HG03108 (cell line): ENCODE measurements at regions not wholly inside any gene's neighbourhood (a gene's known extent, or its start where the extent isn't known, plus 50 kb on each side); places are given as distances from the start of the nearest gene placed in this dataset.
"Not testable (repeated sequence)": the region's sequence is repeated elsewhere in the genome, so short reads cannot be mapped to it uniquely, and the experiment has no call there.

Experiments
- ATAC-seq: cut with Tn5 transposase; IDR thresholded peaks from one replicate; pipeline ENCODE4 v1.9.1; 2021; ENCODE audit warnings: moderate library complexity; ENCODE audit not compliant: unreplicated experiment

DNA sequence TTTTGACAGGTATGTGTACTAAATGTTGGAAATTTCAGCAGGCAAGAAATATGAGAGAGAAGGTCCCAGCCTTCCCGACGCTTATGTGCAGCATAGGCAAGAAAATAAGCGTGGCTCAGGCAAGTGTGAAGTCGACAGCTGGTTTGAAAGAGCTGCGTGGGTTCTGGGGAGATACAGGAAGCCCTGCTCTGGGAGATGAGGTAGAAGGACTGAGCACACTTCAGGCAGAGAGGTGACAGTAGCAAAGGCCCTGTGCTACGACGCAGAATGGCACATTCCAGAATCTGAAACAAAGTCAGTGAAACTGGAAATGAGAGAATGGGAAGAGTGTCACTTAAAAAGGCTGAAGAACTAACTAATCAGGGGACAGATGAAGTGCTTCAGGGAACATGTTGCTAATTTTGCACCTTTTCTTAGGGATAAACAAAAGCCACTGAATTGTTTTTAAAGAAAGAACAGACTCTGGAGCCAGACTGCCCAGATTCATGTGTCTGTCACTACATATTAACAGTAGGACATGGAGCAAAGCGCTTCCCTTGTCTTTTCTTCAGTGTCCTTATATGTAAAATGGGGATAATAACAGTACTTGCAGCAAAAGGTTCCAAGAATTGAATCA, 160.1 kb downstream of the SPRY2 start:
- no peak for ATAC-seq

DNA sequence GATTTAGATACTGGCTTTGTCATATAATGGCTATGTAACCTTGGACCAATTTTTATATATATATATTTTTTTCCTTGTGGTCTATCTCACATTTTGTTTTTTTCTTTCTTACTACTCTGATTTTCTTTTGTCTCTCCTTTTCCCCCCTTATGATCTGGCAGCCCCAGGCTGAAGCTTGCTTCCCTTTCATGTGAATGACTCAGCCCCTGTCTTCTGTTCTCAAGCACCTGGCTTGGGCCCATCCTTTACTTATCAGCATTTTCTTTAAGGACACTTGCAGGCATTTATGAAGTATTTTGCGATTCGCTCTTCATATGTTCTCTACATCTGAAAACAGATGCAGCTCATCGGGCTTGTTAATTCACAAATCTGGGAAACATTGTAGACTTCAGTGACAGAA, 163.6 kb downstream of the SPRY2 start:
- no peak for ATAC-seq

- no peak for ATAC-seq
These were observed 167.7 kb downstream of the SPRY2 start for GRCh38 chr13:80173224-80173623.

GRCh38 chr13:80171096-80171495, 169.8 kb downstream of the SPRY2 start:
- ATAC-seq, result no peak

GRCh38 chr13:80168089-80168850, 172.7 kb downstream of the SPRY2 start:
- ATAC-seq, result no peak

DNA sequence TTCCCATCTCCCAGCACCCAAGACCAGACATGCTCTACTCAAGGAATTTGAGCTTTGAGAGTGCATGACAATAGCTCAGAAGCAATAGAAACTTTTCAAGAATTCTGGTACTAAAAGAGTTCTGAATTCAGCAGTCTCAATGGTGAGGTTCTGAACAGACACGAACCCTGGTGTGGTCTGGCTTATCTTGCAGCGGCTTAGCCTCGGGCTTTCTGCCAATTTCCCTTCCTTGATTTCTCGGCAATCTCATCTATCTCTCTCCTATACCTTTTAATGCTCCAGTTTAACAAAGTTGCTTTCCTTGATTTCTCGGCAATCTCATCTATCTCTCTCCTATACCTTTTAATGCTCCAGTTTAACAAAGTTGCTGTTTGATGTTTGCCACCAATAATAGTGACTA, 174.6 kb downstream of the SPRY2 start:
- ATAC-seq, result no peak

GRCh38 chr13:80164462-80164861, 176.5 kb downstream of the SPRY2 start:
- ATAC-seq, result no peak

DNA sequence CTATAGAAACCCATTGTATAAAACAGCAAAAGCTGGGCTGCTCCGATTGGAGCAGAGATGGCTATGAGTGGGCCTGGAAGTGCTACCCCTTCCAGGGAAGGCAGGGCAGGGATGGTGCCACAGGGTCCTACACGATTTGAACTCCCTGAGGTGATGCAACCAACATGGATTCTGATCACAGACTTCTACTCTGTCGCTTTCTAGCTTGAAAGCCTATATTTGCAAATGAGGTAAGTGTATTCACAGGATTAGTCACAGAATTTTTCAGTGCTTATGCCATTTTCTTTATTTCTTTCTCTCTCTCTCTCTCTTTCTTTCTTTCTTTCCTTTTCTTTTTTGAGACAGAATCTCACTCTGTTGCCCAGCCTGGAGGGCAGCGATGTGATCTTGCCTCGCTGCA, 179.0 kb downstream of the SPRY2 start:
- ATAC-seq, result no peak

- no peak for ATAC-seq
These were observed 179.7 kb downstream of the SPRY2 start for GRCh38 chr13:80161219-80161618.

- no peak for ATAC-seq
These were observed 180.8 kb downstream of the SPRY2 start for GRCh38 chr13:80160110-80160509.

DNA sequence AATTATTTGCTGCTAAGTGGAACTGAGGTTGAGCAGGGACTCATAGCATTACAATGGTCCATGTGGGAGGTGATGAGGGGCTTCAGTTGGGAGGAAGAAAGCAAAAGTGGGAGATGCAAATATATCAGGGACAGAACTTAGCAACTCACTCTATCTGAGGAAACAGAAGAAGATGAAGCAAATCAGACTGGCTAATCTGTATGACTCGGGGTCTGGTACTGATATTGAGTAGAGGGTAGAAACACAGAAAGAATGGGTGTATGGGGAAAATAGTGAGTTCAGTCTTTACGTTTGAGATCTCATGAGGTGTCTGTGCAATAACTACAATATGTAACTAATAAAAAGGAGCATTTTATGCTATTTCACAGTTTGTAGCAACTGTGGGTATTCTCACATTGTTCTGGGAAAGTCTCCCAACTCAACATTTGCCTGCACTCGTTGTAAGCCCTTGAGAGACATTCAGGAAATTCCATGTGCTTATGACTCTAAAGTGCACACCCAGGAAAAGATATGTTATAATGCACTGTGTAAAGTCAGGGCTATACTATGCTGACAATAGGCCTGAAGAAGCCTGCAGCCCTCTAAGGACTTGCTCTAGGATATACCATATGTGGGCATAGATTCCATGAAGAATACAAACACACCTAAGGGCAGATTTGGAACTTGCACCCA, 183.5 kb downstream of the SPRY2 start:
- no peak for ATAC-seq

- ATAC-seq, result not testable (repeated sequence)
These were observed 188.8 kb downstream of the SPRY2 start for GRCh38 chr13:80152142-80152541.

DNA sequence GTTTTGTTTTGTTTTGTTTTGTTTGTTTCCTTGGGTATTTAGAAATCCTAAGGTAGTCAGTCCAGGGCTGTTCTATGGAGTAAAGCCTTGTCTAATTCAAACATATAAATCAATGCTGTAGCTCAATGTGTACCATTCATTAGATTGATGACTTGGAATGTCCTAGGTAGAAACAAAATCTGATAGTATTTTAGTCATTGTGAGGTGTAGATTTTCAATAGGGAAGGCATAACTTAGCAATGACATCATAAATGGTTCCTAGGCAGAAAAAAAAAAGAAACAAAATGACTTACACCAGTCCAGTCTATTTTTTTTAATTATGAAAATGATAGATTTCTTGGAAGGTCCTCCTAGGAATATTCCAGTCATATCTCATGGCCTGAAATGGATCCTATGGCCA, 189.9 kb downstream of the SPRY2 start:
- no peak for ATAC-seq

DNA sequence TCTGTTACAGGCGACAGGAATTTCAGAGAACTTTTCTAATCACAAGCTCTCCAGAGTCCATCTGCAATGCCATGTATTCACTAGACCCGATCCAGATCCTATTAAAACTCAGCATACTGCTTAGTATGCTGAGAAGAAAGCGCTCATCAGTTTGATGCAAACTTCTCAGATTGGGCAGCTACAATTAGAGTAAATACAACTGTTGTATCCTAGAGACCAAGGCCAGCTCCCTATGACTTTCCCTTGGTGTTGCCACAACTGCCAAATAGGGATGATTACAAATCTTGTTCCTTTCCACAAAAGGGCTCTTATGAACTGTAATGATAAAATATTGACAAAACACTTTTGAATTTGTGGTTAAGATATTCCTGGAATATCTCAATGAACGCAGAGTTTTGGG, 191.2 kb downstream of the SPRY2 start:
- ATAC-seq, result no peak

- ATAC-seq, result no peak
These were observed 195.7 kb downstream of the SPRY2 start for GRCh38 chr13:80145171-80145690.

DNA sequence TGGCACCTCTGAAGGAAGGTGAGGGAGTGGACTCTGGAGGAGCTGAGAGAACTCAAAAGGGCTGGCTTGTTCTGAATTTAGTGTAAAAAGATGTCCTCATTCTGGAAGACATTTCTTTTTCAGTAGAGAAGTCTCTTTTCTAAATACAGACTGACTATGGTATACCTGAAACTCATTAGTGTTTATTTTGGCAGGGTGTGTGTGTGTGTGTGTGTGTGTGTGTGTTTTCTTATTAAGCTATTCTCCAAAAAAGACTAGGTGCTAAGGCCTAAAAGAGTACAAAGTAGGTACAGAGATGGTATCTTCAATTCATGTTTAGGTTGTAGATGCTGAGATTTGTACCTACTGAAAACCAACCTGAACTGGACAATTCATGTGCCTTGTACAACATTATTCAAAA, 196.4 kb downstream of the SPRY2 start:
- no peak for ATAC-seq

DNA sequence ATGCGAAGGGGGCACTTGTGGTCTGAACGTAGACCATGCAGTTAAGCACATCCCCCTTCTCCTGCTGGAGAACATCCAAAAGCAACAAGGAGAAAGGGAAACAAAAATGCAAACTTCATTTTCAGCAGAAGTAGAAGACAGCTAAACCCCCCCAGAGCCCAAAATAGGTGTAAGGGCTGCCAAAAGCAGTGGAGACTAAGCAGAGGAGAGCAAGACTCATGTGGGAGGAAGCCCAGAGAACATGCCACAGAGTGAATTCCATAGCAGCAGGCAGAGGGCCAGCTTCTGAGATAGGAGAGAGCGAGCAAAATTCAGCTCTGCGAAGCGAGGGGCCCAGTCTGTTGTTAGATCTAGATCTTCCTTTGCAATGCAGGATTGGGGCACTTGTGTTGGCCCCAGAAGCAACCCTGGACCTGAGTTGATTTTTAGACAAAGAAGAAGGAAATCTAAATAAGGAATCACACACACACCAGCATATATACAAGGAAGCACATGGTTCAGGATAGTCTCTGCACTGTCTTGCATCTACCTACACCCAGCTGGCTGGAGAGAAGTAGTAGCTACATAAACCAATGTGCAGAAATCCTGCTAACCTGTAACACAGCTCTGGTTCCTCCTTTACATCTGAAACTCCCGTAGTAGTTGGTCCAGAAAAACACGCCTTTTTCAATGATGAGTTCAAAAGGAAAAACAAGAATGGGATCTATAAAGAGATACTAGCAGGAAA, 199.6 kb downstream of the SPRY2 start:
- ATAC-seq, result no peak

DNA sequence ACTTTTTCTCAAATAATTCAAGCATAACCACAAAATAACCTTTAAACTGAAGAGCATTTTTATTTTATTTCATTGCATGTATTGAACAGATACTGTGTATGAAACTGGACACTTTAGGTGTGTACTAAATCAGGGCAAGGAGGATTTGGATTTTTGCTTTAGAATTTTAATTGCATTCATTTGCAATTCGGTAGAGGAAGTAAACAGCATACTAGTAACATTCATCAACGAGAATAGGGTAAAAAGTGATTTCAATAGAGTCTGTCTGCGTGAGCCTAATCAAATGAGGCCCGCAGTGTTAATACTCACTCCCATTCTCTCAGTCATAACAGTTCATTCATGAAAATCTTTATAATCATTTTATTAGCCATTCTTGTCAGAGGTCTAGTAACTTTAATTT, 200.2 kb downstream of the SPRY2 start:
- no peak for ATAC-seq

DNA sequence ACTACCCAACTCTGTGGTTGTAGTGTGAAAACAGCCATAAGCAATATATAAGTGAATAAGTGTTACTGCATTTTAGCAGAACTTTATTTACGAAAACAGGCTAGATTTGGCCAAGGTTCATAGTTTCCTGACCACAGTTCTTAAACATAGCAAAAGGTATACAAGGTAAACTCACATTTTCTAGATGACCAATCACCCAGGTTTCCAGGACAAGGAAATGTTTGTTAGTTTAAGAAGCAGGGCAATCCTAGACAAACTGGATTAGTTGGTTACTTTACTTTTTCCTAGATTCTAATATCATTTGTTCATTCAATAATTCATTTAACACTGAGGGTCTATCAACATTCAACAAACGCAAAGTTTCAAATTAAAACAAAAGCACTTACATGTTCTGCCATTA, 201.7 kb downstream of the SPRY2 start:
- ATAC-seq, result no peak

- ATAC-seq, result no peak
These were observed 202.9 kb downstream of the SPRY2 start for GRCh38 chr13:80137994-80138393.

DNA sequence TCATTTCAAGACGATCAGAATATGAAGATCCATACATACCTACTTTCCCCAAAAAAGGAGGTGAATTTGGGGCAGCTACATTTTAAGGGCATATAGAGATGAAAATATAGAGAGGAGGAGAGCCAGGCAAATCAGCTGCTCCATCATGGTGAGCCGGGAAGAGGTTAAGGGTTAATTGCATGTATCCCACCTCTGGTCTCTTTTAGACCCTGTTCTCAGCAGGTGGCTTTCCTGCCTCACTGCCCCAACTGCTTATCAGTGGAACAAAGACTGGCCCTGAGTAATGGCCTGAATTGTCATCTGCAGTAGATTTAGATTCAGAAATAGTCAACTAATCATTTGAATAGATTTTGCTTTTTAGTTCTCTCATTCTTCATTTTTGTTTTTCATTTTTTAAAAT, 206.6 kb downstream of the SPRY2 start:
- no peak for ATAC-seq
